Endodermal cell (in vitro differentiated cells): ENCODE measurements at regions not wholly inside any gene's neighbourhood (a gene's known extent, or its start where the extent isn't known, plus 50 kb on each side); places are given as distances from the start of the nearest gene placed in this dataset.
A peak's percentile ranks its signal among the peaks of the same experiment; 100 is the strongest.

ENCODE experiments used
- DNase-seq: peaks from one replicate; pipeline ENCODE4 v3.0.0-alpha.2; 2017
- H3K27ac ChIP-seq: 2 replicates; pipeline ENCODE4 v1.5.1; 2013; ENCODE audit warnings: mild to moderate bottlenecking, low read depth, low read length, moderate library complexity
- H3K27me3 ChIP-seq: 2 replicates; pipeline ENCODE4 v1.6.1; 2013; ENCODE audit warnings: mild to moderate bottlenecking, low read length, moderate library complexity; ENCODE audit not compliant: insufficient read depth, control insufficient read depth, poor library complexity, severe bottlenecking
- H3K36me3 ChIP-seq: 2 replicates; pipeline ENCODE4 v1.7.0; 2013; ENCODE audit warnings: mild to moderate bottlenecking, low read length, moderate library complexity; ENCODE audit not compliant: control insufficient read depth, insufficient read depth
- H3K4me1 ChIP-seq: one replicate; pipeline ENCODE4 v1.7.0; 2013; ENCODE audit warnings: low read length; ENCODE audit not compliant: control insufficient read depth, insufficient read depth
- H3K4me3 ChIP-seq: 2 replicates; pipeline ENCODE4 v1.5.1; 2013; ENCODE audit warnings: mild to moderate bottlenecking, low read length, moderate library complexity
- H3K9ac ChIP-seq: 2 replicates; pipeline ENCODE4 v1.6.1; 2013; ENCODE audit warnings: mild to moderate bottlenecking, low read length, moderate library complexity; ENCODE audit not compliant: poor library complexity, severe bottlenecking; ENCODE audit errors: extremely low read depth
- H3K9me3 ChIP-seq: 2 replicates; pipeline ENCODE4 v1.6.1; 2013; ENCODE audit warnings: mild to moderate bottlenecking, low read length, moderate library complexity; ENCODE audit not compliant: control insufficient read depth
- H3K27ac Mint-ChIP-seq: 2 replicates; pipeline ENCODE4 v1.8.0; 2020; ENCODE audit warnings: mixed read lengths
- H3K27me3 Mint-ChIP-seq: 2 replicates; pipeline ENCODE4 v1.8.0; 2021; ENCODE audit warnings: mild to moderate bottlenecking, mixed read lengths; ENCODE audit not compliant: insufficient read depth
- H3K36me3 Mint-ChIP-seq: 2 replicates; pipeline ENCODE4 v1.8.0; 2020; ENCODE audit warnings: low read depth, mixed read lengths
- H3K4me1 Mint-ChIP-seq: 2 replicates; pipeline ENCODE4 v1.8.0; 2020; ENCODE audit warnings: mixed read lengths
- H3K4me3 Mint-ChIP-seq: 2 replicates; pipeline ENCODE4 v1.8.0; 2020; ENCODE audit warnings: mild to moderate bottlenecking, moderate library complexity, mixed read lengths
- H3K9me3 Mint-ChIP-seq: 2 replicates; pipeline ENCODE4 v1.8.0; 2020; ENCODE audit warnings: mild to moderate bottlenecking, mixed read lengths
- CTCF ChIP-seq: fragments of 200-600 bp; sonication (generic); conservative IDR thresholded peaks from 2 replicates; pipeline ENCODE4 v1.5.0; 2021; ENCODE audit warnings: antibody characterized with exemption, mild to moderate bottlenecking
- WGBS, 2 experiments: methylation state at CpG; one replicate each; pipeline versions ENCODE4 v1.1.5 to v1.1.7; 2013; ENCODE audit warnings: missing lambda C conversion rate in 2 of 2, mixed read lengths in 1 of 2; ENCODE audit not compliant: insufficient coverage in 1 of 2, insufficient read length in 1 of 2; 5-methylcytosine and 5-hydroxymethylcytosine counted together

- TF ChIP-seq CTCF: no peak
- no peaks in the 10 kb centered on the region for H3K27me3 Mint-ChIP-seq
- H3K4me1 ChIP-seq: no peaks in the 10 kb centered on the region
- H3K9me3 ChIP-seq: peaks cover 48% of the 10 kb centered on the region
- H3K27ac Mint-ChIP-seq: no peak overlapping the region
- peak overlapping the region; percentile 65 for H3K4me3 ChIP-seq
- no peak overlapping the region for H3K27ac ChIP-seq
- H3K36me3 ChIP-seq: no peaks in the 10 kb centered on the region
- no peak overlapping the region for H3K4me3 Mint-ChIP-seq
- no peak for DNase-seq
- H3K36me3 Mint-ChIP-seq: no peaks in the 10 kb centered on the region
- no peaks in the 10 kb centered on the region for H3K27me3 ChIP-seq
- WGBS, 2 experiments: 39 to 41% methylated on average over 2 of the region's 2 CpGs
- peaks cover 51% of the 10 kb centered on the region for H3K9me3 Mint-ChIP-seq
- no peak overlapping the region for H3K9ac ChIP-seq
- no peaks in the 10 kb centered on the region for H3K4me1 Mint-ChIP-seq
Observed at GRCh38 chr1:166721145-166721544, 118.1 kb upstream of the POGK start.

- Mint-ChIP-seq H3K27ac (no peak overlapping the region), H3K4me1 (no peaks in the 10 kb centered on the region), H3K9me3 (peaks cover 64% of the 10 kb centered on the region), H3K36me3 (no peaks in the 10 kb centered on the region), H3K27me3 (no peaks in the 10 kb centered on the region), H3K4me3 (no peak overlapping the region)
- TF ChIP-seq CTCF: peak; percentile 45
- 76 to 100% methylated on average over 1 of the region's 1 CpG for WGBS, 2 experiments
- H3K27ac ChIP-seq: no peak overlapping the region
- H3K36me3 ChIP-seq: no peaks in the 10 kb centered on the region
- no peaks in the 10 kb centered on the region for H3K27me3 ChIP-seq
- peaks cover 20% of the 10 kb centered on the region for H3K9me3 ChIP-seq
- H3K9ac ChIP-seq: no peak overlapping the region
- peak; percentile 64 for DNase-seq
- H3K4me1 ChIP-seq: no peaks in the 10 kb centered on the region
- H3K4me3 ChIP-seq: no peak overlapping the region
Observed at GRCh38 chr1:166730299-166730888, 108.9 kb upstream of the POGK start.

- Histone ChIP-seq H3K9ac (no peak overlapping the region), H3K9me3 (no peaks in the 10 kb centered on the region), H3K36me3 (no peaks in the 10 kb centered on the region), H3K27ac (no peak overlapping the region), H3K4me1 (no peaks in the 10 kb centered on the region), H3K27me3 (no peaks in the 10 kb centered on the region), H3K4me3 (no peak overlapping the region)
- Mint-ChIP-seq H3K9me3 (peaks cover 13% of the 10 kb centered on the region), H3K4me1 (no peaks in the 10 kb centered on the region), H3K27ac (no peak overlapping the region), H3K4me3 (no peak overlapping the region), H3K36me3 (no peaks in the 10 kb centered on the region), H3K27me3 (no peaks in the 10 kb centered on the region)
- no peak for DNase-seq
- no peak for TF ChIP-seq CTCF
Observed at GRCh38 chr1:166738140-166738539, 101.1 kb upstream of the POGK start.
